BJ (cell line): ENCODE measurements at regions not wholly inside any gene's neighbourhood (a gene's known extent, or its start where the extent isn't known, plus 50 kb on each side); places are given as distances from the start of the nearest gene placed in this dataset.

Experiments
- CTCF ChIA-PET: fragments of 350-600 bp; formaldehyde crosslinking; extraction: SDS; loops from one replicate; lab custom pipeline; 2021; ENCODE audit warnings: antibody characterized with exemption, inconsistent platforms; lab: Yijun Ruan, JAX
- POLR2A ChIA-PET: fragments of 300-600 bp; sonication (Branson Sonifier 250); formaldehyde crosslinking; extraction: SDS; loops from one replicate; lab custom pipeline; 2021; ENCODE audit warnings: antibody characterized with exemption; lab: Charles Lee
- DNase-seq: peaks from one replicate; pipeline ENCODE4 v3.0.0-alpha.2; 2011; ENCODE audit warnings: low read depth
- H3K27me3 ChIP-seq: 2 replicates; pipeline ENCODE4 v1.6.0; 2011; ENCODE audit warnings: low read length; ENCODE audit not compliant: control insufficient read depth, insufficient read depth
- H3K36me3 ChIP-seq: 2 replicates; pipeline ENCODE4 v1.5.1; 2011; ENCODE audit warnings: low read length; ENCODE audit not compliant: control insufficient read depth, insufficient read depth
- H3K4me3 ChIP-seq: 2 replicates; pipeline ENCODE4 v1.5.1; 2011; ENCODE audit warnings: low read depth, mild to moderate bottlenecking, control low read depth, low read length
- TF ChIP-seq, protein P1 (sequence below): IDR thresholded peaks from 2 replicates; pipeline ENCODE4 v1.5.1; 2011; ENCODE audit warnings: low read depth, mild to moderate bottlenecking, control low read depth, inconsistent platforms, low read length, moderate library complexity; ENCODE audit not compliant: insufficient read depth

DNA sequence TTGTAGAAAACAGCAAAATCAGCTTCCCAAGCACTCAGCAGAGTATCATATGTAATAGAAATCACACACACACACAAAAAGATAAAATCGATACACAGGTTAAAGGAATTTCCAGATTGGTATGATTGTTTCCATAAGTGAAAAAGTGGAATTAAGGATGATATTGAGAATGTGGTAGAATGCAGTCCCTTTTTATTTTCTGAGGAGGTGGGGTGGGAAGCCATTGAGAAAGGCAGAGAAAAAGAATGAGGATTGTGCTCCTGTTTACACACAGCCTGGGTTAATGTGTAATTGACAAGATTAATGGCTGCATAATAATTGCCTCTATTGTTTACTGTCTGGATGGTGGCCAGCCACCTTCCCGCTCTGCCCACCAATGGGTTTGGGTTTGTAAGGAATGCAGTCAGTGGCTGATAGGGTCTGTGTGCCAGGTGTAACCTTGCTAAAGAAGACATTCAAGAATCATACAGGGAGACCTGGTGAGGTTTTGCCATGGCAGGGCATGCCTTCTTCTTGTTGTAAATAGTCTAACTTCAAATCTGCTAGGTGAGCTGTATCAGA lies 177.2 kb upstream of the MAP3K1 start:
- H3K4me3 ChIP-seq = no peak overlapping the region
- H3K27me3 ChIP-seq = no peaks in the 10 kb centered on the region; the same call in 1 of the 2 replicates
- TF ChIP-seq, protein P1, sequence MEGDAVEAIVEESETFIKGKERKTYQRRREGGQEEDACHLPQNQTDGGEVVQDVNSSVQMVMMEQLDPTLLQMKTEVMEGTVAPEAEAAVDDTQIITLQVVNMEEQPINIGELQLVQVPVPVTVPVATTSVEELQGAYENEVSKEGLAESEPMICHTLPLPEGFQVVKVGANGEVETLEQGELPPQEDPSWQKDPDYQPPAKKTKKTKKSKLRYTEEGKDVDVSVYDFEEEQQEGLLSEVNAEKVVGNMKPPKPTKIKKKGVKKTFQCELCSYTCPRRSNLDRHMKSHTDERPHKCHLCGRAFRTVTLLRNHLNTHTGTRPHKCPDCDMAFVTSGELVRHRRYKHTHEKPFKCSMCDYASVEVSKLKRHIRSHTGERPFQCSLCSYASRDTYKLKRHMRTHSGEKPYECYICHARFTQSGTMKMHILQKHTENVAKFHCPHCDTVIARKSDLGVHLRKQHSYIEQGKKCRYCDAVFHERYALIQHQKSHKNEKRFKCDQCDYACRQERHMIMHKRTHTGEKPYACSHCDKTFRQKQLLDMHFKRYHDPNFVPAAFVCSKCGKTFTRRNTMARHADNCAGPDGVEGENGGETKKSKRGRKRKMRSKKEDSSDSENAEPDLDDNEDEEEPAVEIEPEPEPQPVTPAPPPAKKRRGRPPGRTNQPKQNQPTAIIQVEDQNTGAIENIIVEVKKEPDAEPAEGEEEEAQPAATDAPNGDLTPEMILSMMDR = no peak
- no peak for DNase-seq
- CTCF ChIA-PET = no interaction called here
- no peaks in the 10 kb centered on the region for H3K36me3 ChIP-seq
- POLR2A ChIA-PET = no interaction called here

DNA sequence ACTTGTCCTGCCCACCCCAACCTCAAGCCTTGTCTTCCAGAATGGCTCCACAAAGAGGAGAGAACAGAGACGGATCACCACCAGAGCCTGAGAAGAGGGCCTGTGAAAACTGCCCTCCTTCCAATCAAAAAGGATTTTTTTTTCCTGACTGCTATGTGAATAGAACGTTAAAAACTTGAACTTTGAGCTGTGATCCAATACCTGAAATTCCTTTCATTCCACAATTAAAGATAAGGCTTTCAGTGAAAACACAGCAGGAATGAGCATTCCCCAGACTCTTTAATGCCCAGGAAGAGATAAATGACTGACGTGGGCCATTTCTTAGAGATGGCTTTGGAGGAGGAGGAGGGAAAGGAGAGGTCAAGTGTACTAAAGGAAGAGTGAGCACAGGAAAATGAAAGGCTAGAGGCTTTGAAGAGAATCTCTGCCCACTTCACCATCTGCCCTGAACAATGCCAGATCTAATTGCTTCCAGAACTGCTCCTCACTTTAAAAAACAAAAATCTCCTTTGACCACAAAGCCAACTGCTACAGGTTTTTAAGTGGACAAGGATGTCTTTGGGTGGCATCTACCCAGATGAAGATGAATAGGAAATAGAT lies 177.9 kb upstream of the MAP3K1 start:
- POLR2A ChIA-PET = no interaction called here
- CTCF ChIA-PET = no interaction called here
- no peaks in the 10 kb centered on the region for H3K36me3 ChIP-seq

DNA sequence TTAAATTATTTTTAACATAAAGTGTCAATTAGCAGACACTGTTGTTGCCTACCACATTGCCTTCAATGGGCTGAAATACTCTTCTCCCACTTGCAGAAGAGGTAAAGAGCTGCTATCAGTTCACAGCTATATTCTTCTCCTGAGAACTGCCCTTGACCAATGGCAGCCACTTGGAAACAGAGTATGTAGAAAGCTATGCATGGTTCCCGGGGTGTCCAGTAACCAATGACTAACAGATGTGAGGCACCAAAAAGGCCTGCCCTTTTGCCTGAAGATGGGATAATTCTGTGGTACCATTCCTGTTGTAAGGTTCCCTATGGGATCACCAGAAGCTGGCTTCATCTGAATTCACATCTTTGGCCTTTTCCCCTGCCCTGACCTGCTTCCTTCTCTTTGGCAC lies 181.4 kb upstream of the MAP3K1 start:
- H3K36me3 ChIP-seq = no peaks in the 10 kb centered on the region
- TF ChIP-seq, protein P1 = no peak
- CTCF ChIA-PET = interaction anchor here (0.8 to 1.2 kb wide), 3 partner anchors 13 to 27 kb away, joined by 3 read pairs; no protein-coding TSS in a partner anchor
- DNase-seq = no peak
- H3K27me3 ChIP-seq = no peaks in the 10 kb centered on the region
- POLR2A ChIA-PET = interaction anchor here (0.6 kb wide), 1 partner anchor 28 kb away, joined by 3 read pairs; no protein-coding TSS in a partner anchor
- H3K4me3 ChIP-seq = no peak overlapping the region

More for the DNA sequence above, 177.9 kb upstream of the MAP3K1 start:
- no peak for DNase-seq
- TF ChIP-seq, protein P1 = no peak
- H3K27me3 ChIP-seq = no peaks in the 10 kb centered on the region; the same call in 1 of the 2 replicates
- no peak overlapping the region for H3K4me3 ChIP-seq

DNA sequence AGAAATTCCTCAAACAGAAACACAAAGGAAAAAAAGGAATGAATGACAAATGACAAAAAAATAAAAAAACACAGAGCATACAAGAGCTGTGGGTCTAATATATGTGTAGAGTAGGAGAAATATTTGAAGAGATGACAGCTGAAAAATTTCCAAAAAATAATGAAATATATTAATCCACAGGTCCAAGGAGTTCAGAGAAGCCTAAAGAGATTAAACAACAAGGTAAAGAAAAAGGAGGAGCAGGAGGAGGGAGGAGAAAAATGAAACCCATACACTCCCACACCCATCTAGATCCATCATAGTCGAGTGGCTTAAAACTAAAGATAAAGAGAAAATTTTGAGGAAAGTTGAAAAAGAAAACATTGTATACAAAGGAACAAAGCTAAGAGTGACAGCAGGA lies 182.4 kb upstream of the MAP3K1 start:
- no peak overlapping the region for H3K4me3 ChIP-seq
- TF ChIP-seq, protein P1 = no peak
- CTCF ChIA-PET = interaction anchor here (0.6 kb wide), 1 partner anchor 580 kb away, joined by 3 read pairs; no protein-coding TSS in a partner anchor
- H3K36me3 ChIP-seq = no peaks in the 10 kb centered on the region
- POLR2A ChIA-PET = no interaction called here
- no peaks in the 10 kb centered on the region for H3K27me3 ChIP-seq
- DNase-seq = no peak

DNA sequence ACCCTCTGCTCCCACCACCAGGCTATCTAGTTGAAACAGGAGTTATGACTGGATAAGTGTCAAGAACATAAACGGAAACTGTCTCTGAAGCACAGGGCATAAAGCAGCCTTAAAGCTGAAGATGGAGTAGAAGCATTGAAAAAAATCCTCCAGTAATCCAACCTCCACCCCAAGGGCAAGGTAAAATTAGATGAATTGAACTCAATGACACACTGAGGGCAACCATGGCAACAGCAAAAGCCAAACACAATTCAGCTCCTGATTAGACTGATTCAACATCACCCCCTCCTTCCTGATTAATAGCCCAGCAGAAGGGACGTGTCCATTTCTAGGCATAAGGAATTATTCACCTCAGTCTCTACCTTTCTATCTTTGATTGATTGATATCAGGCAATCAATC lies 183.2 kb upstream of the MAP3K1 start:
- no peak for DNase-seq
- POLR2A ChIA-PET = no interaction called here
- Histone ChIP-seq H3K4me3 (no peak overlapping the region), H3K27me3 (no peaks in the 10 kb centered on the region), H3K36me3 (no peaks in the 10 kb centered on the region)
- CTCF ChIA-PET = no interaction called here
- TF ChIP-seq, protein P1 = no peak
